ENCODE measurements at regions not wholly inside any gene's neighbourhood (a gene's known extent, or its start where the extent isn't known, plus 50 kb on each side); places are given as distances from the start of the nearest gene placed in this dataset.
A peak's percentile ranks its signal among the peaks of the same experiment; 100 is the strongest.

- no peak for TF ChIP-seq Cebpa-rat (IDR thresholded peaks at IDR 0.05)
- H3K27ac ChIP-seq, result no peak overlapping the region
- H3K9ac ChIP-seq, result no peak overlapping the region
- H3K4me3 ChIP-seq, result no peak overlapping the region
- no peak overlapping the region for H3K4me2 ChIP-seq
- H3K36me3 ChIP-seq, result no peaks in the 10 kb centered on the region
- no peaks in the 10 kb centered on the region for H3K27me3 ChIP-seq
- H3K4me1 ChIP-seq, result no peaks in the 10 kb centered on the region
- no peaks in the 10 kb centered on the region for H3K9me3 ChIP-seq (replicated peaks in 1 of 11)
- no peaks in the 10 kb centered on the region for H4K20me1 ChIP-seq
Observed at GRCh38 chr13:65872448-65872847, 1357.7 kb downstream of the PCDH9 start.

GRCh38 chr13:65868884-65869283 lies 1361.3 kb downstream of the PCDH9 start:
- H3K9me3 ChIP-seq (replicated peaks in 1 of 11), result no peaks in the 10 kb centered on the region
- no peak overlapping the region for H3K4me3 ChIP-seq
- H3K9ac ChIP-seq, result no peak overlapping the region
- no peaks in the 10 kb centered on the region for H3K4me1 ChIP-seq
- no peaks in the 10 kb centered on the region for H4K20me1 ChIP-seq
- H3K27ac ChIP-seq, result no peak overlapping the region
- H3K4me2 ChIP-seq, result no peak overlapping the region
- no peak for TF ChIP-seq Cebpa-rat (IDR thresholded peaks at IDR 0.05)
- no peaks in the 10 kb centered on the region for H3K36me3 ChIP-seq
- H3K27me3 ChIP-seq, result no peaks in the 10 kb centered on the region

GRCh38 chr13:65868099-65868498 lies 1362.0 kb downstream of the PCDH9 start:
- Histone ChIP-seq H3K9ac (no peak overlapping the region), H3K27ac (no peak overlapping the region), H3K36me3 (no peaks in the 10 kb centered on the region), H3K4me3 (no peak overlapping the region), H3K4me2 (no peak overlapping the region), H3K27me3 (no peaks in the 10 kb centered on the region), H3K9me3 (replicated peaks in 1 of 11) (no peaks in the 10 kb centered on the region), H4K20me1 (no peaks in the 10 kb centered on the region), H3K4me1 (no peaks in the 10 kb centered on the region)
- TF ChIP-seq Cebpa-rat (IDR thresholded peaks at IDR 0.05), result no peak

- Histone ChIP-seq H3K9ac (no peak overlapping the region), H3K27me3 (no peaks in the 10 kb centered on the region), H3K27ac (no peak overlapping the region), H3K36me3 (no peaks in the 10 kb centered on the region), H3K9me3 (replicated peaks in 1 of 11) (no peaks in the 10 kb centered on the region), H3K4me1 (no peaks in the 10 kb centered on the region), H4K20me1 (no peaks in the 10 kb centered on the region), H3K4me2 (no peak overlapping the region), H3K4me3 (no peak overlapping the region)
- TF ChIP-seq Cebpa-rat (IDR thresholded peaks at IDR 0.05), result no peak
Observed at GRCh38 chr13:65866138-65866537, 1364.0 kb downstream of the PCDH9 start.

GRCh38 chr13:65865206-65865605 lies 1364.9 kb downstream of the PCDH9 start:
- no peaks in the 10 kb centered on the region for H3K36me3 ChIP-seq
- no peak for TF ChIP-seq Cebpa-rat (IDR thresholded peaks at IDR 0.05)
- no peaks in the 10 kb centered on the region for H3K4me1 ChIP-seq
- no peaks in the 10 kb centered on the region for H4K20me1 ChIP-seq
- no peak overlapping the region for H3K4me2 ChIP-seq
- H3K9me3 ChIP-seq (replicated peaks in 1 of 11), result no peaks in the 10 kb centered on the region
- H3K4me3 ChIP-seq, result no peak overlapping the region
- H3K27me3 ChIP-seq, result no peaks in the 10 kb centered on the region
- H3K27ac ChIP-seq, result no peak overlapping the region
- no peak overlapping the region for H3K9ac ChIP-seq

GRCh38 chr13:65864039-65864438 lies 1366.1 kb downstream of the PCDH9 start:
- no peaks in the 10 kb centered on the region for H4K20me1 ChIP-seq
- no peaks in the 10 kb centered on the region for H3K4me1 ChIP-seq
- H3K36me3 ChIP-seq, result no peaks in the 10 kb centered on the region
- no peak for TF ChIP-seq Cebpa-rat (IDR thresholded peaks at IDR 0.05)
- H3K4me2 ChIP-seq, result no peak overlapping the region
- no peaks in the 10 kb centered on the region for H3K9me3 ChIP-seq (replicated peaks in 1 of 11)
- H3K9ac ChIP-seq, result no peak overlapping the region
- H3K27me3 ChIP-seq, result no peaks in the 10 kb centered on the region
- H3K27ac ChIP-seq, result no peak overlapping the region
- H3K4me3 ChIP-seq, result no peak overlapping the region

GRCh38 chr13:65860306-65860705 lies 1369.8 kb downstream of the PCDH9 start:
- no peak for TF ChIP-seq Cebpa-rat (IDR thresholded peaks at IDR 0.05)
- no peaks in the 10 kb centered on the region for H3K27me3 ChIP-seq
- H3K36me3 ChIP-seq, result no peaks in the 10 kb centered on the region
- H3K9me3 ChIP-seq (replicated peaks in 1 of 11), result no peaks in the 10 kb centered on the region
- no peaks in the 10 kb centered on the region for H4K20me1 ChIP-seq
- no peak overlapping the region for H3K4me2 ChIP-seq
- no peak overlapping the region for H3K4me3 ChIP-seq
- no peak overlapping the region for H3K27ac ChIP-seq
- H3K4me1 ChIP-seq, result peaks cover 0 to 6% (median 0%) of the 10 kb centered on the region in 10 experiments; a peak in 6 of 20 replicates
- no peak overlapping the region for H3K9ac ChIP-seq

- Histone ChIP-seq H3K4me1 (peaks cover 0 to 16% (median 0%) of the 10 kb centered on the region in 10 experiments; a peak in 6 of 20 replicates), H3K36me3 (no peaks in the 10 kb centered on the region), H3K27me3 (no peaks in the 10 kb centered on the region), H3K4me3 (no peak overlapping the region), H3K9me3 (replicated peaks in 1 of 11) (no peaks in the 10 kb centered on the region), H3K4me2 (no peak overlapping the region), H3K27ac (no peak overlapping the region), H3K9ac (no peak overlapping the region), H4K20me1 (no peaks in the 10 kb centered on the region)
- no peak for TF ChIP-seq Cebpa-rat (IDR thresholded peaks at IDR 0.05)
Observed at GRCh38 chr13:65857942-65858565, 1372.1 kb downstream of the PCDH9 start.

- Histone ChIP-seq H3K4me2 (no peak overlapping the region), H3K4me1 (peaks cover 0 to 16% (median 0%) of the 10 kb centered on the region in 10 experiments; a peak in 6 of 20 replicates), H3K36me3 (no peaks in the 10 kb centered on the region), H3K27me3 (no peaks in the 10 kb centered on the region), H3K9ac (no peak overlapping the region), H3K9me3 (replicated peaks in 1 of 11) (no peaks in the 10 kb centered on the region), H4K20me1 (no peaks in the 10 kb centered on the region), H3K4me3 (no peak overlapping the region), H3K27ac (no peak overlapping the region)
- TF ChIP-seq Cebpa-rat (IDR thresholded peaks at IDR 0.05), result no peak
Observed at GRCh38 chr13:65856431-65856830, 1373.7 kb downstream of the PCDH9 start.

- Histone ChIP-seq H3K27me3 (no peaks in the 10 kb centered on the region), H3K27ac (no peak overlapping the region), H3K9me3 (replicated peaks in 1 of 11) (no peaks in the 10 kb centered on the region), H3K36me3 (no peaks in the 10 kb centered on the region), H4K20me1 (no peaks in the 10 kb centered on the region), H3K4me1 (peaks cover 0 to 16% (median 0%) of the 10 kb centered on the region in 10 experiments; a peak in 6 of 20 replicates), H3K9ac (no peak overlapping the region), H3K4me2 (peak overlapping the region in 3 of 11 experiments; percentile 19 to 63 (median 60); a peak in 5 of 22 replicates), H3K4me3 (no peak overlapping the region)
- TF ChIP-seq Cebpa-rat (IDR thresholded peaks at IDR 0.05), result peak in 8 of 11 experiments; percentile 14 to 67 (median 40); a peak in 3 of 22 replicates
Observed at GRCh38 chr13:65855242-65855805, 1374.8 kb downstream of the PCDH9 start.
